ENCODE measurements at regions not wholly inside any gene's neighbourhood (a gene's known extent, or its start where the extent isn't known, plus 50 kb on each side); places are given as distances from the start of the nearest gene placed in this dataset.
"Not testable (repeated sequence)": the region's sequence is repeated elsewhere in the genome, so short reads cannot be mapped to it uniquely, and the experiment has no call there.

- FAIRE-seq = no peak
These were observed 51.0 kb upstream of the IRX5 start for GRCh38 chr16:54879681-54880080.

- FAIRE-seq = no peak
These were observed 52.4 kb upstream of the IRX5 start for GRCh38 chr16:54878301-54878700.

- FAIRE-seq = no peak
These were observed 55.2 kb upstream of the IRX5 start for GRCh38 chr16:54875443-54875842.

GRCh38 chr16:54873716-54874373, 56.8 kb upstream of the IRX5 start:
- not testable (repeated sequence) for FAIRE-seq

- FAIRE-seq = no peak
These were observed 57.6 kb upstream of the IRX5 start for GRCh38 chr16:54873071-54873470.

- FAIRE-seq = no peak
These were observed 60.5 kb upstream of the IRX5 start for GRCh38 chr16:54870151-54870550.

- FAIRE-seq = no peak
These were observed 63.3 kb upstream of the IRX5 start for GRCh38 chr16:54867302-54867832.

GRCh38 chr16:54862529-54862928, 68.1 kb upstream of the IRX5 start:
- no peak for FAIRE-seq

- FAIRE-seq = no peak
These were observed 73.8 kb upstream of the IRX5 start for GRCh38 chr16:54856871-54857270.

GRCh38 chr16:54847609-54848008, 83.1 kb upstream of the IRX5 start:
- no peak for FAIRE-seq

- no peak for FAIRE-seq
These were observed 83.5 kb upstream of the IRX5 start for GRCh38 chr16:54847207-54847606.

- FAIRE-seq = no peak
These were observed 83.9 kb upstream of the IRX5 start for GRCh38 chr16:54846766-54847165.

- FAIRE-seq = no peak
These were observed 87.3 kb upstream of the IRX5 start for GRCh38 chr16:54843424-54843750.

- FAIRE-seq = no peak
These were observed 87.8 kb upstream of the IRX5 start for GRCh38 chr16:54842743-54843423.

- no peak for FAIRE-seq
These were observed 101.0 kb upstream of the IRX5 start for GRCh38 chr16:54829691-54830090.

GRCh38 chr16:54822892-54823291, 107.8 kb upstream of the IRX5 start:
- no peak for FAIRE-seq

GRCh38 chr16:54822492-54822891, 108.2 kb upstream of the IRX5 start:
- FAIRE-seq = no peak

GRCh38 chr16:54821731-54822130, 108.9 kb upstream of the IRX5 start:
- FAIRE-seq = no peak

- no peak for FAIRE-seq
These were observed 112.6 kb upstream of the IRX5 start for GRCh38 chr16:54817940-54818574.

GRCh38 chr16:54817432-54817831, 113.2 kb upstream of the IRX5 start:
- no peak for FAIRE-seq

- no peak for FAIRE-seq
These were observed 114.2 kb upstream of the IRX5 start for GRCh38 chr16:54816471-54816870.

GRCh38 chr16:54815177-54815576, 115.5 kb upstream of the IRX5 start:
- no peak for FAIRE-seq

GRCh38 chr16:54813778-54814177, 116.9 kb upstream of the IRX5 start:
- FAIRE-seq = no peak

GRCh38 chr16:54812229-54812628, 118.4 kb upstream of the IRX5 start:
- no peak for FAIRE-seq
